ENCODE measurements at regions not wholly inside any gene's neighbourhood (a gene's known extent, or its start where the extent isn't known, plus 50 kb on each side); places are given as distances from the start of the nearest gene placed in this dataset.

GRCh38 chr13:64423467-64423866 lies 2806.7 kb downstream of the PCDH9 start:
- no peak for DNase-seq (ENCODE audit: low spot score)
- Mint-ChIP-seq H3K27me3 (ENCODE audit: low read depth) (no peaks in the 10 kb centered on the region), H3K27ac (no peak overlapping the region), H3K36me3 (no peaks in the 10 kb centered on the region), H3K4me1 (no peaks in the 10 kb centered on the region), H3K9me3 (no peaks in the 10 kb centered on the region), H3K4me3 (no peak overlapping the region)
- ATAC-seq, result no peak
- POLR2A ChIA-PET, result no interaction called here
- CTCF ChIA-PET, result no interaction called here
- TF ChIP-seq ESRRA (CRISPR knock-in tag; IDR thresholded peaks at IDR 0.05; ENCODE audit: borderline replicate concordance), result no peak
- TF ChIP-seq MXD4 (CRISPR knock-in tag; IDR thresholded peaks at IDR 0.05; ENCODE audit: borderline replicate concordance), result no peak
- no peak for TF ChIP-seq CREM (CRISPR knock-in tag; IDR thresholded peaks at IDR 0.05)
- TF ChIP-seq PREB (CRISPR knock-in tag; IDR thresholded peaks at IDR 0.05; ENCODE audit: borderline replicate concordance), result no peak
- no peak for TF ChIP-seq SOX15 (CRISPR knock-in tag; IDR thresholded peaks at IDR 0.05)
- no peak for TF ChIP-seq PRRX2 (CRISPR knock-in tag; IDR thresholded peaks at IDR 0.05)
- TF ChIP-seq RORB (CRISPR knock-in tag; IDR thresholded peaks at IDR 0.05), result no peak
- TF ChIP-seq ZSCAN18 (CRISPR knock-in tag; IDR thresholded peaks at IDR 0.05), result no peak
- TF ChIP-seq CDX4 (CRISPR knock-in tag; IDR thresholded peaks at IDR 0.05; ENCODE audit: borderline replicate concordance), result no peak
- no peak for TF ChIP-seq CREB1 (CRISPR knock-in tag; IDR thresholded peaks at IDR 0.05)
- no peak for TF ChIP-seq JAZF1 (CRISPR knock-in tag; IDR thresholded peaks at IDR 0.05)

GRCh38 chr13:64420181-64420580 lies 2810.0 kb downstream of the PCDH9 start:
- Mint-ChIP-seq H3K27me3 (ENCODE audit: low read depth) (no peaks in the 10 kb centered on the region), H3K9me3 (no peaks in the 10 kb centered on the region), H3K4me3 (no peak overlapping the region), H3K36me3 (no peaks in the 10 kb centered on the region), H3K4me1 (no peaks in the 10 kb centered on the region), H3K27ac (no peak overlapping the region)
- TF ChIP-seq ARID4B (CRISPR knock-in tag; IDR thresholded peaks at IDR 0.05; ENCODE audit: borderline replicate concordance), result no peak
- no peak for TF ChIP-seq SOX15 (CRISPR knock-in tag; IDR thresholded peaks at IDR 0.05)
- TF ChIP-seq PRDM15 (CRISPR knock-in tag; IDR thresholded peaks at IDR 0.05), result no peak
- TF ChIP-seq IRF1 (CRISPR knock-in tag; IDR thresholded peaks at IDR 0.05), result no peak
- no peak for TF ChIP-seq ZNF671 (CRISPR knock-in tag; IDR thresholded peaks at IDR 0.05)
- CTCF ChIA-PET, result no interaction called here
- ATAC-seq (no peak), DNase-seq (ENCODE audit: low spot score) (no peak)
- POLR2A ChIA-PET, result no interaction called here
